Stimulated activated CD4-positive, alpha-beta T cell treated with anti-CD3 and anti-CD28 coated beads, Interleukin-4, amount 100 ng/mL, for 24 hours (primary cell): ENCODE measurements at regions not wholly inside any gene's neighbourhood (a gene's known extent, or its start where the extent isn't known, plus 50 kb on each side); places are given as distances from the start of the nearest gene placed in this dataset.

Experiments used
- DNase-seq: peaks from one replicate; pipeline ENCODE4 v3.0.0-alpha.2; 2020

DNA sequence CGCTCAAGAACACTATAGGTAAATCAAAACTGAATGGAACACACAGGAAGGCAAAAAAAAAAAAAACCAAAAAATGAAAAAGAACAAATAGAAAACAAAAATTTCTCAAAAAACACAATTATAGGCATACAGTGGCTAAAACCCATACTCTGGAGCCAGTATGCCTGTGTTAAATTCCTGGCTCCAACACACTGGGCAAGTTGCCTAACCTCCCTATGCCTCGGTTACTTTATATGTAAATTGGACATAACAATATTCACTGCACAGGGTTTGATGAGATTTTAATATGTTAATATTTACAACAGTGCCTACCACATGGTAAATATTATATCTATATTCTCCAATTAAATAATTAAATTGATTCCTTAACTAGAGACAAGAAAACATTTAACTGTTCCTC lies 217.1 kb downstream of the HTR7 start:
- no peak for DNase-seq

- no peak for DNase-seq
Observed at GRCh38 chr10:90641731-90642130, 216.1 kb downstream of the HTR7 start.

- no peak for DNase-seq
Observed at GRCh38 chr10:90642136-90642535, 215.7 kb downstream of the HTR7 start.

DNA sequence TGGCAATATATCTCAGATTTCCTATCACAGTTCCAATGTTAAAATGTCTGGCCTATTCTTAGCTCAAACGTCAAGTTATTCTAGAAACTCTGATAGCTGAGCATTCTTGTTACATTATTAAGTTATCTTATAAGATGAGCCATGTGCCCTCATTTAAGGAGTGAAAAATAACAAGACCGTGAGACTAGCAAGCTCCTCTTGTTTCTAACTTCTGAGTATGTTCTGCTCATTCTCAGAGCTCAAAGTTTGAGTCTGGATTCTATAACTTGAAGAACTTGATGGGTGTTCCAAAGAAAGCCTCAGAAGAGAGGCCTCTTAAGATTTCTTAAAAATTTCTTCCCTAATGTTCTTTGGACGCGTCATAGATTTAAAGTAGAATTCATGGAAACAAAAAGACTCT lies 215.2 kb downstream of the HTR7 start:
- DNase-seq: no peak

DNA sequence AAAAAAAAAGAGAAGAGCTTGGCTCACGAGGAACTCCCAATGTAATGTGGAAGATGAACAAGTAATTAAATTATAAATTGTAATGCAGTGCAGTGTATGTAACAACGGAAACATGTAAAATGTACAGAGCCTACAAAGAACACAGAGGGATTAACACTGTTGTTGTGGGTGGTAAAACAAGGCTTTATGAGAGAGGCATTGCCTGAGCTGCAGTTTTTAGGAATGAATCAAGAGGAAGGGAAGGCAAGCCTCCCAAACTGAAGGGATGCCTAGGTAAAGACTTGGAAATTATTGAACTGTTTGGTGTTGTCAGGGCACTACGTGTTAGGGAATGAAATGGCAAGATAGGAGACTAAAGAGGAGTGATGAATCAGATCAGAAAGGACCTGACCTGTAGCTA lies 213.7 kb downstream of the HTR7 start:
- no peak for DNase-seq

- no peak for DNase-seq
Observed at GRCh38 chr10:90650858-90651257, 207.0 kb downstream of the HTR7 start.

GRCh38 chr10:90652519-90652918 lies 205.3 kb downstream of the HTR7 start:
- no peak for DNase-seq

DNA sequence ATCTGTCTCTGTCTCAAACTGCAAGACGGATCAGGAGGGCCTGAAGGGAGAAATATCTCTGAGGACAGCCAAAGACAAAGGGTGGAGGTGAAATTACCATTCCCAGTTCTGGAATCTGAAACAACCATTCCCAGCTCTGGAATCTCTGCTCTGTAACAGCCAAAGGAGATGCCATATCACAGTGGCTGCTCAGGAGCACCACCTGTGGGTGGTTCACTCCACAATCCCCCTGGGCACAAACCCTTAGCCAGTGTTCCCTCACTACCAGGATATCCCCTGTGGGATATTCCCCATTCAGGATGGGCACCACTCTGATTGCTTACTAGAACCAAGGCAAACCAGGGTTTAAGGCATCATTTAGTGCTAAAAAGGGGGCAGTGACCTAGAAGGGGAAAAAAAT lies 199.0 kb downstream of the HTR7 start:
- no peak for DNase-seq

DNA sequence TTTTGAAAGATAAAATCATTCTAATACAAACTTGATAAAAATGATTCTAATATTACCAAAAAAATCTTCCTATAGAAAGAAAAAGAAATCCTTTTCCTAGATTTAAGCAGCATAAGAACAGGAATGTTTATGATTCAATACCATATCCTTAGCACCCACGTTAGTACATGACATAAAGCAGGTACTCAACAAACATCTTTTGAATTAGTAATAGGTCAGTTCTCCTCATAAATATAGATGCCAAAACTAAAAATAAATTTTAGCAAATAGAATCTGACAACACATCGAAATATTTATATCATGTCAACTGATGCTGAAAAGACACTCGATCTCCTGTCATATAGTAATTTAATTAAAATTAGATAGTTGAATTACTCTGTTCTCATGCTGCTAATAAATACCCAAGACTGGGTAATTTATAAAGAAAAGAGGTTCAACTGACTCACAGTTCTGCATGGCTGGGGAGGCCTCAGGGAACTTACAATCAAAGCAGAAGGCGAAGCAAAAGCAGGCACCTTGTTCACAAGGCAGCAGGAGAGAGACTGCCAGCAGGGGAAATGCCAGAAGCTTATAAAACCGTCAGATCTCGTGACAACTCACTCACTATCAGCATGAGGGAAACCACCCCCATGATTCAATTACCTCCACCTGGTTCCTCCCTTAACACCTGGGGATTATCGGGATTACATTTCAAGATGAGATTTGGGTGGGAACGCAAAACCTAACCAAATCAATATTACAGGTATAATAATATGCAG lies 191.8 kb downstream of the HTR7 start:
- DNase-seq: no peak

DNA sequence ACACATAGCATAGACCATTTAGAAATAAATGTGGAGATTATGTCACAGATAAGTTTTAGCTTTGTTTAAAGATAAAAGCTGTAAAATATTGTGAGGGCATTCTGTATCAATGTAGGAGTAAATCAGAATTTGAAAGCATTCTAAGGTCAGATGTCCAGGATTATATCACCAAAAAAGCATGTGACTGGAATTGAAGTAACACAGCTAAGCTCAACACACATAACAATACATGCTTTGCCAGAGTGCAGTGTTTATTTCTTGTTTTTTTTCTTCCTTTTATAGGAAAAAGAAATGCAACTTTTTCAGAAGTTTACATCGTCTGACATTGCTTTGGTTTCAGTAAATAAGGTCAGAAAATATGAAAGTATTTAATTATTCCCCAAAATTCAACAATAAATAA lies 183.4 kb downstream of the HTR7 start:
- DNase-seq: no peak

- no peak for DNase-seq
Observed at GRCh38 chr10:90674928-90675327, 182.9 kb downstream of the HTR7 start.

GRCh38 chr10:90675621-90676020 lies 182.2 kb downstream of the HTR7 start:
- DNase-seq: no peak
